Uterus (tissue), 3 donors: ENCODE measurements at regions not wholly inside any gene's neighbourhood (a gene's known extent, or its start where the extent isn't known, plus 50 kb on each side); places are given as distances from the start of the nearest gene placed in this dataset.

Experiments used
- DNase-seq, 2 donors: peaks; one replicate each; pipeline ENCODE4 v3.0.0-alpha.2; 2019 to 2020
- H3K27ac ChIP-seq, 2 donors: fragments of 200-600 bp; sonication (generic); 1 replicate in 1 of 2; 2 replicates in 1 of 2; pipeline ENCODE4 v1.5.1; 2016 to 2018
- H3K27me3 ChIP-seq, 2 donors: fragments of 200-600 bp; sonication (generic); one replicate each; pipeline ENCODE4 v1.5.1; 2018 to 2019; ENCODE audit warnings: control low read depth in 1 of 2
- H3K36me3 ChIP-seq, 2 donors: fragments of 200-600 bp; sonication (generic); one replicate each; pipeline ENCODE4 v1.5.1; 2019; ENCODE audit warnings: control low read depth in 1 of 2
- H3K4me1 ChIP-seq, 2 donors: fragments of 200-600 bp; sonication (generic); one replicate each; pipeline ENCODE4 v1.5.1; 2018 to 2019; ENCODE audit warnings: control low read depth in 1 of 2
- H3K4me3 ChIP-seq, 2 donors: fragments of 200-600 bp; sonication (generic); 1 replicate in 1 of 2; 2 replicates in 1 of 2; pipeline ENCODE4 v1.5.1; 2018 to 2019; ENCODE audit warnings: mild to moderate bottlenecking in 1 of 2
- H3K9me3 ChIP-seq, 2 donors: fragments of 200-600 bp; sonication (generic); one replicate each; pipeline ENCODE4 v1.5.1; 2019; ENCODE audit warnings: control low read depth in 1 of 2
- POLR2A ChIP-seq, 2 donors: fragments of 450-650 bp; IDR thresholded peaks; one replicate each; pipeline ENCODE4 v1.6.1; 2016; ENCODE audit warnings: antibody characterized with exemption in 2 of 2, mild to moderate bottlenecking in 1 of 2, moderate library complexity in 1 of 2
- intact Hi-C: fragments of 100-400 bp; cut with DNase I; formaldehyde crosslinking; loops from one replicate; pipeline ENCODE4 v1.15.1; 2023; ENCODE audit warnings: low total_unique reads
- TF ChIP-seq, protein P1 (sequence below), 4 experiments: fragments of 200-600 bp in 2 of 4; fragments of 450-650 bp in 2 of 4; sonication (generic) in 2 of 4; IDR thresholded peaks; one replicate each; pipeline ENCODE4 v1.5.1; 2016 to 2019; ENCODE audit warnings: antibody characterized with exemption in 4 of 4, mild to moderate bottlenecking in 2 of 4, moderate library complexity in 1 of 4
- donor health status: DM: yes; HTN: yes; CAD: no.

- no peaks in the 10 kb centered on the region for H3K36me3 ChIP-seq
- no peaks in the 10 kb centered on the region for H3K27me3 ChIP-seq
- no peak for DNase-seq
- TF ChIP-seq, protein P1, sequence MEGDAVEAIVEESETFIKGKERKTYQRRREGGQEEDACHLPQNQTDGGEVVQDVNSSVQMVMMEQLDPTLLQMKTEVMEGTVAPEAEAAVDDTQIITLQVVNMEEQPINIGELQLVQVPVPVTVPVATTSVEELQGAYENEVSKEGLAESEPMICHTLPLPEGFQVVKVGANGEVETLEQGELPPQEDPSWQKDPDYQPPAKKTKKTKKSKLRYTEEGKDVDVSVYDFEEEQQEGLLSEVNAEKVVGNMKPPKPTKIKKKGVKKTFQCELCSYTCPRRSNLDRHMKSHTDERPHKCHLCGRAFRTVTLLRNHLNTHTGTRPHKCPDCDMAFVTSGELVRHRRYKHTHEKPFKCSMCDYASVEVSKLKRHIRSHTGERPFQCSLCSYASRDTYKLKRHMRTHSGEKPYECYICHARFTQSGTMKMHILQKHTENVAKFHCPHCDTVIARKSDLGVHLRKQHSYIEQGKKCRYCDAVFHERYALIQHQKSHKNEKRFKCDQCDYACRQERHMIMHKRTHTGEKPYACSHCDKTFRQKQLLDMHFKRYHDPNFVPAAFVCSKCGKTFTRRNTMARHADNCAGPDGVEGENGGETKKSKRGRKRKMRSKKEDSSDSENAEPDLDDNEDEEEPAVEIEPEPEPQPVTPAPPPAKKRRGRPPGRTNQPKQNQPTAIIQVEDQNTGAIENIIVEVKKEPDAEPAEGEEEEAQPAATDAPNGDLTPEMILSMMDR (IDR thresholded peaks at IDR 0.05) = no peak
- TF ChIP-seq POLR2A (IDR thresholded peaks at IDR 0.05) = no peak
- intact Hi-C loops = no loop called here
- H3K27ac ChIP-seq = no peak overlapping the region
- H3K4me3 ChIP-seq = no peak overlapping the region
- H3K4me1 ChIP-seq = no peaks in the 10 kb centered on the region
- no peaks in the 10 kb centered on the region for H3K9me3 ChIP-seq
These were observed 75.3 kb upstream of the C2CD4B start for GRCh38 chr15:62240121-62241096.

DNA sequence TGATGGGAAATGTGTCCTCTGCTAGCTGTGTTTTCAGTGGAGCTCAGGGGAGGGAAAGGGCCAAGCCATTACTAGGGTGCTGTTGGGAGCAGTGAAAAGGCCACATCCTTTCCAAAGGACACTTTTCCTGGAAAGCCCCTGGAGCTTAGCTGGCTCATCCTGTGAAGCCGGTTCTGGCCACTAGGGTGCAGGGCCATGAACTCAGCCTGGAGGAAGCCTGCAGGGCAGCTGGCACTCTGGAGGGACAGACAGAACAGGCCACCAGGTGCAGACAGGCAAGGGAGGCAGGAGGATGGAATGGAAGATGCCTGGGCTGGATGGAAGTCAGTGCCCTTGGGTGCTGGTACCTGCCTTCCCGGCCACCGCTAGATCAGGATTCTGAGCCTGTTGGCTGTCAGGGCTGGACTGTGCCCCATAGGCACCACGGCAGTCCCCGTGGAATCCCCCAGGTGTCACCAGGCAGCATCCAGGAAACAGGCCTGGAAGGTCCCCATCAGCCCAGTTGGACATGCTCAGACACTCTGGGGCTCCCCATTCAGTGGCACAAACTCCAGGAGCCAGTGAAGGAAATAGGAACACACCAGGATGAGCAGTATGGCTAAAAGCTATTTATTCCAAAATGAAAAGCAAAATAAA, 76.2 kb upstream of the C2CD4B start:
- intact Hi-C loops = no loop called here
- no peaks in the 10 kb centered on the region for H3K27me3 ChIP-seq
- H3K4me1 ChIP-seq = no peaks in the 10 kb centered on the region
- H3K27ac ChIP-seq = no peak overlapping the region
- no peaks in the 10 kb centered on the region for H3K36me3 ChIP-seq
- H3K4me3 ChIP-seq = no peak overlapping the region
- TF ChIP-seq, protein P1 (IDR thresholded peaks at IDR 0.05) = peak in 1 of 4 experiments; percentile 6
- TF ChIP-seq POLR2A (IDR thresholded peaks at IDR 0.05) = no peak
- H3K9me3 ChIP-seq = no peaks in the 10 kb centered on the region
- DNase-seq = no peak

DNA sequence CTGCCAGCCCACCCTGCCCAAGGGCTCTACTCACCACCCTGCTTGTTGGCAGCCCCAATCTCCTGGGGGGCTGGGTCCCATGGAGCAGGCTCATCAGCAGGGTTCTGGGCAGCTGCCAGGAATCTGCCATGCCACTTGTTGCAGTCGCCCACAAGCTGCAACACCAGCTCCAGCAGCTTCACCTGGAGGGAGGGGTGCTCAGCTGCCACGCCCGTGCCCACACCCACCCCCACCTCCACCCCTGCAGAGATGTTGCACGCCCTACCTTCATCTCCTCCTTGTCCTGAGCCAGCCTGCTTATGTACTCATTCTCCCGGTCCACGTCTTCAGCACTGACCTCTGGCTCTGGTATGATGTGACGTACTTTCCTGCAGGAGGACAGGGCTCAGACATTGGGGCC, 77.9 kb upstream of the C2CD4B start:
- Histone ChIP-seq H3K27me3 (no peaks in the 10 kb centered on the region), H3K4me1 (no peaks in the 10 kb centered on the region), H3K4me3 (no peak overlapping the region), H3K27ac (no peak overlapping the region), H3K9me3 (no peaks in the 10 kb centered on the region), H3K36me3 (no peaks in the 10 kb centered on the region)
- TF ChIP-seq, protein P1 (IDR thresholded peaks at IDR 0.05) = no peak
- no peak for TF ChIP-seq POLR2A (IDR thresholded peaks at IDR 0.05)
- DNase-seq = no peak
- intact Hi-C loops = no loop called here

- Histone ChIP-seq H3K27me3 (no peaks in the 10 kb centered on the region), H3K36me3 (no peaks in the 10 kb centered on the region), H3K27ac (no peak overlapping the region), H3K4me1 (no peaks in the 10 kb centered on the region), H3K4me3 (no peak overlapping the region), H3K9me3 (no peaks in the 10 kb centered on the region)
- TF ChIP-seq, protein P1 (IDR thresholded peaks at IDR 0.05) = no peak
- TF ChIP-seq POLR2A (IDR thresholded peaks at IDR 0.05) = no peak
- intact Hi-C loops = no loop called here
- no peak for DNase-seq
These were observed 79.7 kb upstream of the C2CD4B start for GRCh38 chr15:62244762-62245161.
